Prostate gland (tissue), 2 donors: ENCODE measurements at regions not wholly inside any gene's neighbourhood (a gene's known extent, or its start where the extent isn't known, plus 50 kb on each side); places are given as distances from the start of the nearest gene placed in this dataset.

ENCODE experiments used
- POLR2A ChIP-seq: fragments of 450-650 bp; IDR thresholded peaks from one replicate; pipeline ENCODE4 v1.6.1; 2016; ENCODE audit warnings: antibody characterized with exemption, mild to moderate bottlenecking
- TF ChIP-seq, protein P1 (sequence below), 4 experiments: fragments of 200-600 bp in 2 of 4; fragments of 450-650 bp in 2 of 4; sonication (generic) in 2 of 4; IDR thresholded peaks; 1 replicate in 3 of 4; 2 replicates in 1 of 4; pipeline ENCODE4 v1.5.1; 2016 to 2019; ENCODE audit warnings: antibody characterized with exemption in 4 of 4, mild to moderate bottlenecking in 2 of 4, moderate library complexity in 2 of 4

DNA sequence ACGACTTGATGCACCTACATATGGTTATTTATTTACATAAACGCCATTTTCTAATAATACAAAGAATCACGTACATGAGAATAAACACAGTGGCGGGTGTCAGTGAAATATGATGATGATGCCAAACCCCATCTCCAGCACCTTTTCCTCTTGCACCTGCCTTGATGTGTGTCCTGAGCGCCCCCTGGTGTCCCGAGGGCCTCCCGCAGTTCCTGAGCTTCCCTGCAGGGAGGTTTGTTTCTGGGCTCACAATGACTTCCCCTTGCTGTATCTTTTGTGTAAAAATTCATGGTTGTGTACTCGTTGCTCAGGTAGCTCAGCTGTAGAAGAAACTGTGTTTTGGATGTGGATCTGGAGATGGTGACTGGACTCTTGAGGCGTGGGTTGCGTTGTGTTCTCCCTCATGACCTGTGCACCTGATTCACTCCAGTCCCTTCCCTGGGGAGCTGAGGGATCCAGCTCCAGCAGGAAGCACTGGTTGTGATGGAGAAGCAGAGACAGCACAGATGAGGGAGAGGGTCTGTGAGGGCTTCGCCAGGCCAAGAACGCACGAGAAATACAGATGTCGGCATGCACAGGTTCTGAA lies 1037.8 kb downstream of the TMEM121 start:
- TF ChIP-seq, protein P1, sequence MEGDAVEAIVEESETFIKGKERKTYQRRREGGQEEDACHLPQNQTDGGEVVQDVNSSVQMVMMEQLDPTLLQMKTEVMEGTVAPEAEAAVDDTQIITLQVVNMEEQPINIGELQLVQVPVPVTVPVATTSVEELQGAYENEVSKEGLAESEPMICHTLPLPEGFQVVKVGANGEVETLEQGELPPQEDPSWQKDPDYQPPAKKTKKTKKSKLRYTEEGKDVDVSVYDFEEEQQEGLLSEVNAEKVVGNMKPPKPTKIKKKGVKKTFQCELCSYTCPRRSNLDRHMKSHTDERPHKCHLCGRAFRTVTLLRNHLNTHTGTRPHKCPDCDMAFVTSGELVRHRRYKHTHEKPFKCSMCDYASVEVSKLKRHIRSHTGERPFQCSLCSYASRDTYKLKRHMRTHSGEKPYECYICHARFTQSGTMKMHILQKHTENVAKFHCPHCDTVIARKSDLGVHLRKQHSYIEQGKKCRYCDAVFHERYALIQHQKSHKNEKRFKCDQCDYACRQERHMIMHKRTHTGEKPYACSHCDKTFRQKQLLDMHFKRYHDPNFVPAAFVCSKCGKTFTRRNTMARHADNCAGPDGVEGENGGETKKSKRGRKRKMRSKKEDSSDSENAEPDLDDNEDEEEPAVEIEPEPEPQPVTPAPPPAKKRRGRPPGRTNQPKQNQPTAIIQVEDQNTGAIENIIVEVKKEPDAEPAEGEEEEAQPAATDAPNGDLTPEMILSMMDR (IDR thresholded peaks at IDR 0.05), result no peak
- no peak for TF ChIP-seq POLR2A
